WTC11 (cell line): ENCODE measurements at regions not wholly inside any gene's neighbourhood (a gene's known extent, or its start where the extent isn't known, plus 50 kb on each side); places are given as distances from the start of the nearest gene placed in this dataset.

Experiments used
- GABPB1 ChIP-seq: sonication (generic); formaldehyde crosslinking; IDR thresholded peaks from 2 replicates; pipeline ENCODE4 v1.8.1; 2023; ENCODE audit warnings: mild to moderate bottlenecking, missing genetic modification reagents
- OVOL2 ChIP-seq: fragments of 250-450 bp; sonication (Bioruptor Pico); IDR thresholded peaks from 2 replicates; pipeline ENCODE4 v1.9.0; 2021; ENCODE audit warnings: mild to moderate bottlenecking, borderline replicate concordance
- PRRX2 ChIP-seq: fragments of 250-450 bp; sonication (Bioruptor Pico); IDR thresholded peaks from 2 replicates; pipeline ENCODE4 v1.8.0; 2021; ENCODE audit warnings: mild to moderate bottlenecking
- SP1 ChIP-seq: sonication (generic); formaldehyde crosslinking; conservative IDR thresholded peaks from 2 replicates; pipeline ENCODE4 v1.8.1; 2022; ENCODE audit warnings: missing genetic modification reagents
- TF ChIP-seq, protein P1 (sequence below): fragments of 200-600 bp; IDR thresholded peaks from 2 replicates; pipeline ENCODE4 v1.8.0; 2022; ENCODE audit warnings: antibody characterized with exemption

DNA sequence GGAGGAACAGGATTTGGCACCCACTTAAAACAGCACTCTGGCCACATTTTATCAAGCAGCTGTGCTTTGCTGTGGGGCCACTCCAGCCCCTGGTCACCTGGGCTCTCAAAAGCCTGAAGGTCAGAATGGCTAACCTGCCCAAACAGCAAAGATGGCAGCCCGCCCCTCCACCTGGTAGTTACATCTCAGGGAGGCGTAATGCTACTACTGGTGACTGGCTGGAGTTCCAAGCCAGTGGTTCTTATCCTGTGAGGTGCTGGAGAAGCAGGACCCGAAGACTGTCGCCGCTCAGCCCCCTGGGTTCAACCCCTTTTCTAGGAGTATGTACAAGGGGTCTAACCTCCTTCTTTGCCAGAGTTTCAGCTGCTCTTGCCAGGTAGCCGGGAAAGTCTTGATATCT is 467.4 kb upstream of the FOXG1 start:
- TF ChIP-seq OVOL2 (CRISPR knock-in tag) (no peak), GABPB1 (CRISPR knock-in tag) (no peak), SP1 (CRISPR knock-in tag) (no peak), PRRX2 (no peak)
- TF ChIP-seq, protein P1, sequence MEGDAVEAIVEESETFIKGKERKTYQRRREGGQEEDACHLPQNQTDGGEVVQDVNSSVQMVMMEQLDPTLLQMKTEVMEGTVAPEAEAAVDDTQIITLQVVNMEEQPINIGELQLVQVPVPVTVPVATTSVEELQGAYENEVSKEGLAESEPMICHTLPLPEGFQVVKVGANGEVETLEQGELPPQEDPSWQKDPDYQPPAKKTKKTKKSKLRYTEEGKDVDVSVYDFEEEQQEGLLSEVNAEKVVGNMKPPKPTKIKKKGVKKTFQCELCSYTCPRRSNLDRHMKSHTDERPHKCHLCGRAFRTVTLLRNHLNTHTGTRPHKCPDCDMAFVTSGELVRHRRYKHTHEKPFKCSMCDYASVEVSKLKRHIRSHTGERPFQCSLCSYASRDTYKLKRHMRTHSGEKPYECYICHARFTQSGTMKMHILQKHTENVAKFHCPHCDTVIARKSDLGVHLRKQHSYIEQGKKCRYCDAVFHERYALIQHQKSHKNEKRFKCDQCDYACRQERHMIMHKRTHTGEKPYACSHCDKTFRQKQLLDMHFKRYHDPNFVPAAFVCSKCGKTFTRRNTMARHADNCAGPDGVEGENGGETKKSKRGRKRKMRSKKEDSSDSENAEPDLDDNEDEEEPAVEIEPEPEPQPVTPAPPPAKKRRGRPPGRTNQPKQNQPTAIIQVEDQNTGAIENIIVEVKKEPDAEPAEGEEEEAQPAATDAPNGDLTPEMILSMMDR, result no peak
